ENCODE measurements at regions not wholly inside any gene's neighbourhood (a gene's known extent, or its start where the extent isn't known, plus 50 kb on each side); places are given as distances from the start of the nearest gene placed in this dataset.

DNA sequence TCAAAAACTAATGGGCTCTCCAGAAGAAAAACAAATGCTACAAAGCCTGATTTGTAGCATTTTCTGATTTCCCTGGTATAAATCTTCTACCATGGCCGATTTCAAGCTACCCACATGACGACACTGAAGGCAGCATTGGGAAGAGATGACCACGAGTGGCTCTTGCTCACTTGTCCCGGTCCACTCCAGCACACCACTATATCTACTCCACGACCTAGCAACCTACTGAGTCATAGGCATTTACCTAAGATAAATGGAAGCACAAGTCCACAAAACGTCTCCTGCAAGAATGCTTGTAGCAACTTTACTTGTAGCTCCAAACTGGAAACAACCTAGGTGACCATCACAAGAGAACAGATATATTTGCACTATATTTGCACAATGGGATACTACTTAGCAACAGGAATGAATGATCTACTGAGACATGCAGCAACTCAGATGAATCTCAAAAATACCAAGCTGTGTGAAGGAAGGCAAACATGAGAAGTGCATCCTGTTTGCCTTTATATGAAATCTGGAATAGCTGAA lies 60.8 kb upstream of the HES1 start:
- DNase-seq: no peak

- DNase-seq: no peak
Observed at GRCh38 chr3:194075802-194076460, 60.0 kb upstream of the HES1 start.

GRCh38 chr3:194076475-194076874 lies 59.5 kb upstream of the HES1 start:
- DNase-seq: no peak

GRCh38 chr3:194077602-194078001 lies 58.3 kb upstream of the HES1 start:
- no peak for DNase-seq

- DNase-seq: no peak
Observed at GRCh38 chr3:194078045-194078821, 57.7 kb upstream of the HES1 start.

DNA sequence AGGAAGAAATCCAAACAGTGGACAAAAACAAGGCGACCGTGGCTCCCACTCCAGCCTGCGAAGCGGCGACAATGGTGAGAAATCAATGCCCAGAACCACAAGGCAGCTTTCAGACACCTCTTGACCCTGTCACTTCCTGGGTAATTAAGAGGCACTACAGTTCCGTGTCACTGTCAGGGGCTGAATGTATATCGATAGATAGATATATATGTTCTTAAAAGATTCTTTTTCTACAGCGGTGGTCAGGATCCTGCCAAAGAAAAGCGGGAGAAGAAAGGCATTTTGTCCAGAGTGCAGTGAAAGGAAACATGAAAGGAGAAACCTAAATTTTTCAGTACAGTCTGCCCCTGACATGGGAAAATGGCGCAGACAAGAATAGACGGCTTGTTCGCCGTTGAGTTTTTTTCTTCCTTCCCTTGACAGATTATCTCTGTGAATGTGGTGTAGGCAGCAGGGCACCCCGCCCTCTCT lies 56.2 kb upstream of the HES1 start:
- DNase-seq: no peak

GRCh38 chr3:194080436-194080835 lies 55.5 kb upstream of the HES1 start:
- DNase-seq: no peak

DNA sequence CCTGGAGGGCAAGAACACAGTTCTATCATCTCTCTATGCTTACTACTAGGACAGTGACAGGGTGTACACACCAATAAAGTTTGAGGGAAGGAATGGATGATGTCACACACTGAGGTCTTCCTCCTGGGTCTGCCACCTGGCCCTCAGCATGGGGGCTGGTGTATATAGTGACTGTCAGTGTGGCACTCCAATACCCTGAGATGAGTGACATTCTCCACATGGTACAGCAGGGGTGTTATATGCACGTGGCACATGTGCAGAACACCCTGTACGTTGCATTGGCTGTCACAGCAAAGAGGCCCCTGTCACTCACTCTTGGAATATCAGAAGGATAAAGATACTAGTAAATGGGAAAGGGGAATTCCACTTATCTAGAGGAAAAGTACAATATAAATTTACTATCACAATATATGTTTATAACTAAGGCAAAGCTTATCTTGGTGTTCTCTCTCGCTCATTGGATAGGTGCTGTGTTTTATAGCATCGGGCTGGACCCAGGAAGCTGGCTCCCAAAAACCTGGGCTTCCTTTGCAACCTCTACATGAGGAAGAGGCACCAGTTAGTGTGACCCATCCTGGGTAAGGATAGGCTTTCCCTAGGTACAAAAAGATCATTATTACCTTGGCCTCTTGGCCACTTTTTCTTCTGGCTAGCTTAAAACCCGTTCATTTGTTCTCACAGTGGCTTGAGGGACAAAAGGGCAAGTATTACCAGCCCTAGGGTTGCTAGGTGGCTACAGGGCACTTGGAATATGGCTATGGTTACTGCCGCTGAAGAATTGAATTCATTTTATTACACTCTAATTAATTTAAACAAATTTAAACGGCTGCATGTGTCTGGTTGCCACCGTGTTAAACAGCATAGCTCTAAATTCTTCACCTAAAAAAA lies 54.8 kb upstream of the HES1 start:
- no peak for DNase-seq

- no peak for DNase-seq
Observed at GRCh38 chr3:194081826-194082225, 54.1 kb upstream of the HES1 start.

DNA sequence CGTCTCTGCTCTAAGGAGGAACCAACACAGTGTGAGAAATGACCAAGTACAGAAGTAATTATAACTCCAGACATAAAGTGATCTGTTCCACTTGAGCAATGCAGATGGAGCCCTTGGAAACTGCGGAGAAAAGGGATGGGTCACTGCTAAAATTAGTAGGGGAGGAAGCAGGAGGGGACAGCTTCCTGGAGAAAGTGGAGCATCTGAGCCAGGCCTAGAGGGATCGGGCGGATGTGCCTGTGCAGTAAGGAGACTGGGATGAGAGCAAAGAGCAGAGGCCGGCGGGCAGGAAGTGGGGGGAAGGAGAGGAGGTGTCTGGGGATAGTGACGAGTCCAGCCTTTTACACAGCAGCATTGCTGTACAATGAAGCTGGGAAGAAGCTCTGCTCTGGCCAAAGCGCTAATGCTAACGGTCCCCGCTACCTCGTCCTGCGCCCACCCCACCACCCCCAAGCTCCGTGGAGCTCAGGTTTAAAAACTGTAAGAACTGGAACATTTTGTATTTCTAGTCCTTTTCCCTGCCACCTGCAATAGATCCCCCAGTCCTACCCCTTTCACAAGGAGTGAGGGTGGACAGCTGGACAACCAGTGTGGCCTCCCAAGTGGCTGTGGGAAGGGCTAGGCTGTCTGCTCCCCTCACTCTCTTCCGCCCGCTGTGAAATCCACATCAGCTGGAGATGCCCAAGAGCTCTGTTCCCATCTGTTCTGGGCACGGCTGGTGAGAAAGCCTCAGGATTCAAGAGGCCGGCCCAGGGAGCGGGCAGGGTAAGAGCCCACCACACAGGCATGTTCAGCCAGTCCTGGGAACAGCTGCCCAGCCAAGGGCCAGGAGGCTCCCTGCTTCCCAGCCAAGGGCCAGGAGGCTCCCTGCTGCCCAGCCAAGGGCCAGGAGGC lies 53.0 kb upstream of the HES1 start:
- peak; percentile 77 for DNase-seq

- DNase-seq: no peak
Observed at GRCh38 chr3:194083637-194084224, 52.2 kb upstream of the HES1 start.

DNA sequence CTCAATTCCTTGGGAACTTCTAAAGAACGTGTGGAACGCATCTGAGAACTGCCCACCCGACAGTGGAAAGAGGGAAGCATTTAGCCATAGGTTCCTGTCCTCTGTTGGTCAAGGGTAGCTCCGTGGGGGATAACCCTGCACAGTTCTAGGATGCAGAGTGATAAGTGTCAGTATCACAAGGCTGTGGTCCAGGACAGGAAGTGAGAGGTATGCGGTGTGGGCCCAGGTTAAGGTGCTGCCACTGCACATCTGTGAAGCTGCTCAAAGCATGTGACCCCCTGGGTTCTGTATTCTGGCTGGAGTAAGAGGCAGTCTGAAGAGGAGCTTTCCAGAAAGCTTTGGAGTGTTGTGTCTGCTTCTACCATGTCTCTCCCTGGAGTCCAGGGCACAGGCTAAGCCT lies 51.7 kb upstream of the HES1 start:
- DNase-seq: no peak

Data from NCI-H524 treated with DMSO at 0.1 percent for 48 hours (cell line).